SK-N-SH (cell line): ENCODE measurements at regions not wholly inside any gene's neighbourhood (a gene's known extent, or its start where the extent isn't known, plus 50 kb on each side); places are given as distances from the start of the nearest gene placed in this dataset.

Source experiments
- CHD2 ChIP-seq: fragments of 150-350 bp; IDR thresholded peaks from 2 replicates; pipeline ENCODE4 v1.6.1; 2018; ENCODE audit warnings: low read length; ENCODE audit not compliant: partially characterized antibody
- CTCF ChIP-seq: fragments of 200-600 bp; sonication (generic); IDR thresholded peaks from 2 replicates; pipeline ENCODE4 v1.6.1; 2017; ENCODE audit warnings: antibody characterized with exemption, mild to moderate bottlenecking, moderate library complexity
- EP300 ChIP-seq, 2 experiments: IDR thresholded peaks; 2 replicates each; pipeline versions ENCODE4 v1.4.0 to v1.6.1; 2012; ENCODE audit warnings: borderline replicate concordance in 1 of 2, low read depth in 1 of 2, low read length in 1 of 2
- EZH2phosphoT487 ChIP-seq: fragments of 200-600 bp; sonication (generic); IDR thresholded peaks from 2 replicates; pipeline ENCODE4 v1.6.1; 2017; ENCODE audit warnings: low read depth, mixed run types, mild to moderate bottlenecking, antibody characterized with exemption, moderate library complexity, borderline replicate concordance
- POLR2AphosphoS5 ChIP-seq: IDR thresholded peaks from 2 replicates; pipeline ENCODE4 v1.6.1; 2012; ENCODE audit warnings: low read depth, low read length
- USF1 ChIP-seq: IDR thresholded peaks from 2 replicates; pipeline ENCODE4 v1.4.0; 2012; ENCODE audit warnings: low read depth, borderline replicate concordance

- TF ChIP-seq USF1 (no peak), CTCF (no peak), CHD2 (no peak), EP300 (IDR thresholded peaks at IDR 0.05; ENCODE audit: borderline replicate concordance in 1 of 2, low read depth in 1 of 2, low read length in 1 of 2) (no peak), EZH2phosphoT487 (no peak), POLR2AphosphoS5 (no peak)
These were observed 189.5 kb upstream of the ASIC2 start for GRCh38 chr17:33482636-33483035.
